GM13977 (cell line): ENCODE measurements at regions not wholly inside any gene's neighbourhood (a gene's known extent, or its start where the extent isn't known, plus 50 kb on each side); places are given as distances from the start of the nearest gene placed in this dataset.

Experiments
- DNase-seq: peaks from one replicate; pipeline ENCODE4 v3.0.0; 2012; ENCODE audit warnings: low spot score
- CTCF ChIP-seq: IDR thresholded peaks from 2 replicates; pipeline ENCODE4 v1.5.1; 2012; ENCODE audit warnings: mild to moderate bottlenecking, control low read depth; ENCODE audit not compliant: insufficient read depth; ENCODE audit errors: extremely low read depth, missing control alignments
- in situ Hi-C: fragments of 300-500 bp; cut with MboI; formaldehyde crosslinking; loops from one replicate; pipeline ENCODE4 v1.12.0; 2022; ENCODE audit warnings: low sequenced_read_pairs, low pct_unique_long_range_greater_than_20kb, mixed read lengths, inconsistent platforms; ENCODE audit not compliant: unreplicated experiment

GRCh38 chr3:130258532-130258952, 86.9 kb upstream of the COL6A5 start:
- no peak for TF ChIP-seq CTCF
- DNase-seq: no peak
- in situ Hi-C loops: no loop called here

DNA sequence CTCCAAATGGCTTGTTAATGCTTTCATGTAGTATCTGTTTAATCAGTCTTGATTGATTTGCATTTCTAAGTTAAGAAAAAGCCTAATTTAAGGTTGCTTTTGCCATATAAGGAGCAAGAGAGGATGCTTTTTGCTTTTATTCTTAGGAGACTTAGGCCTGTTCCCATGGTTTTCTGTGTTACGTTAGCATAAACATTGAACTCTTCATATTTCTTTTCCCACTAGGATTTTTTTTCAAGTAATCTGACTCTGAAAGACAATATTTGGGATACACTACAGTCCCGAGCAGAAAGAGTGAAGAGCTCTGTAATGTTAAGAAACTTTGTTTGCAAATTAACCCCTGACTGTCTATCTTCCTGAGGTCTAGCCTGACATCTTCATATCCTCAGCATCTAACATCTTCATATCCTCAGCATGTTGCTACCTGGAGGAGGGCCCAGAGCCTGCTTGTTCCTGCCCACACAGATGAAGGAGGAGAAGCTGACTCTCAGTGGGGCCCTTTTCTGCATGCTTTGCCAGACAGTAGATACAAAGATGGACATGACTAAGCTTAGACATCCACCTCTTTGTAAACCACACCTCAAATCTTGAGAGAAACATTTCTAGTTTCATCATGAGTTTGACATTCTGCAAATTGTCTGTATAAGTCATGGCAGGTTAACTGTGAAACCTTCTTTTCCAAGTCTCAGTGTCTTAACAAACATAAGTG, 86.2 kb upstream of the COL6A5 start:
- in situ Hi-C loops: no loop called here
- DNase-seq: no peak
- TF ChIP-seq CTCF: no peak

DNA sequence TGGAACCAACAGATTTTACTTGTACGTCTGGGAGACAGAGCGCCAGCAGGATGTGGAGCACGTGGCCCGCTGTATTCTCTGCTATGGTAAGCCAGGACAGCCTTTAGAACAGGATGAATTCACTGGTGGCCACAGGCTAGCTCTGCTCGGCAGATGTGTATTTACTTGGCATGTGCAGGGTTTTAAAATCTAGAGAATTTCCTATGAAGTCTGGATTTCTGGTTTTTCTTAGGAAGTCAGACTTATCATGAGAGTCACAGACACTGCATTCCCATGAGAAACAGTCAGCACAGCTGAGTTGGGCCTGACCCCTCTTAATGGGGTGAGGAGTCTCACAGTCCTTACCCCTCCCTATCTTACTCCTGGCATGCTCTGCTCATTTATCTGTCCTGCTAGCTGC, 84.6 kb upstream of the COL6A5 start:
- no peak for TF ChIP-seq CTCF
- in situ Hi-C loops: no loop called here
- no peak for DNase-seq

GRCh38 chr3:130263708-130264107, 81.8 kb upstream of the COL6A5 start:
- DNase-seq: no peak
- no peak for TF ChIP-seq CTCF
- in situ Hi-C loops: no loop called here

GRCh38 chr3:130266817-130267216, 78.7 kb upstream of the COL6A5 start:
- in situ Hi-C loops: no loop called here

GRCh38 chr3:130276203-130276803, 69.2 kb upstream of the COL6A5 start:
- in situ Hi-C loops: no loop called here
- TF ChIP-seq CTCF: peak; percentile 82
- DNase-seq: peak; percentile 56

More at GRCh38 chr3:130266817-130267216, 78.7 kb upstream of the COL6A5 start:
- no peak for TF ChIP-seq CTCF
- DNase-seq: no peak
